H1 (cell line): ENCODE measurements at regions not wholly inside any gene's neighbourhood (a gene's known extent, or its start where the extent isn't known, plus 50 kb on each side); places are given as distances from the start of the nearest gene placed in this dataset.

Source experiments
- CTCF ChIA-PET: fragments of 300-600 bp; sonication (Branson Sonifier 250); formaldehyde crosslinking; loops from one replicate; lab custom pipeline; 2021; ENCODE audit not compliant: partially characterized antibody; lab: Charles Lee
- POLR2A ChIA-PET: fragments of 300-600 bp; sonication (Branson Sonifier 250); formaldehyde crosslinking; loops from one replicate; lab custom pipeline; 2021; ENCODE audit warnings: inconsistent platforms; ENCODE audit not compliant: partially characterized antibody; lab: Charles Lee
- DNase-seq, 2 experiments: peaks; one replicate each; pipeline versions ENCODE4 v3.0.0 to v3.0.0-alpha.2; 2010 to 2022; ENCODE audit warnings: low spot score in 2 of 2, low read depth in 1 of 2, mixed read lengths in 1 of 2
- FAIRE-seq: peaks from 2 replicates; lab custom pipeline; 2011; peaks lifted over from hg19 to GRCh38; lab: Jason Lieb, UNC
- H2AFZ ChIP-seq: 2 replicates; pipeline ENCODE4 v1.8.1; 2012; ENCODE audit warnings: low read length, inconsistent platforms
- H2AK5ac ChIP-seq: 2 replicates; pipeline ENCODE4 v1.6.1; 2013; ENCODE audit warnings: low read depth, low read length
- H2BK120ac ChIP-seq: replicated peaks from 2 replicates; pipeline ENCODE3; 2013; ENCODE audit warnings: low read depth, low read length, inconsistent platforms
- H2BK12ac ChIP-seq: 2 replicates; pipeline ENCODE4 v1.6.1; 2013; ENCODE audit warnings: low read depth, low read length
- H2BK15ac ChIP-seq: 2 replicates; pipeline ENCODE4 v1.6.1; 2013; ENCODE audit warnings: low read length
- H2BK20ac ChIP-seq: 2 replicates; pipeline ENCODE4 v1.6.1; 2013; ENCODE audit warnings: low read length
- H2BK5ac ChIP-seq: 2 replicates; pipeline ENCODE4 v1.6.1; 2013; ENCODE audit warnings: low read depth, low read length
- H3K14ac ChIP-seq: 2 replicates; pipeline ENCODE4 v1.6.1; 2013; ENCODE audit warnings: inconsistent platforms; ENCODE audit not compliant: insufficient read length
- H3K18ac ChIP-seq: 2 replicates; pipeline ENCODE4 v1.6.1; 2013; ENCODE audit warnings: low read length; ENCODE audit errors: extremely low read depth
- H3K23ac ChIP-seq: 2 replicates; pipeline ENCODE4 v1.6.1; 2013; ENCODE audit warnings: inconsistent platforms; ENCODE audit not compliant: insufficient read length
- H3K23me2 ChIP-seq: 2 replicates; pipeline ENCODE4 v1.6.1; 2013; ENCODE audit warnings: low read depth, low read length
- H3K27ac ChIP-seq: 2 replicates; pipeline ENCODE4 v1.6.1; 2011; ENCODE audit warnings: low read depth, low read length, inconsistent platforms
- H3K27me3 ChIP-seq, 4 experiments: replicated peaks in 1 of 4; 1 replicate in 1 of 4; 2 replicates in 3 of 4; pipeline versions ENCODE4 v1.6.1 to v1.8.1; 2011 to 2013; ENCODE audit warnings: low read length in 3 of 4, mild to moderate bottlenecking in 3 of 4, inconsistent platforms in 2 of 4, mixed read lengths in 2 of 4, moderate library complexity in 1 of 4; ENCODE audit not compliant: control insufficient read depth in 3 of 4, insufficient read depth in 3 of 4; ENCODE audit errors: extremely low read depth in 1 of 4
- H3K36me3 ChIP-seq, 4 experiments: 2 replicates each; pipeline versions ENCODE4 v1.6.1 to v1.8.1; 2011 to 2013; ENCODE audit warnings: mild to moderate bottlenecking in 4 of 4, low read length in 3 of 4, moderate library complexity in 2 of 4, control low read depth in 1 of 4, inconsistent platforms in 1 of 4; ENCODE audit not compliant: insufficient read depth in 4 of 4, control insufficient read depth in 2 of 4
- H3K4ac ChIP-seq: replicated peaks from 2 replicates; pipeline ENCODE3; 2013; ENCODE audit warnings: low read length, low read depth, mixed read lengths, inconsistent platforms; ENCODE audit not compliant: insufficient read length
- H3K4me1 ChIP-seq, 4 experiments: replicated peaks in 1 of 4; 1 replicate in 1 of 4; 2 replicates in 3 of 4; pipeline versions ENCODE4 v1.6.1 to v1.8.1; 2011 to 2013; ENCODE audit warnings: low read length in 3 of 4, inconsistent platforms in 2 of 4, mixed read lengths in 1 of 4; ENCODE audit not compliant: insufficient read depth in 4 of 4, control insufficient read depth in 3 of 4
- H3K4me2 ChIP-seq, 2 experiments: 2 replicates each; pipeline versions ENCODE4 v1.6.1 to v1.8.1; 2011 to 2013; ENCODE audit warnings: low read depth in 2 of 2, low read length in 2 of 2, control low read depth in 1 of 2, inconsistent platforms in 1 of 2, mild to moderate bottlenecking in 1 of 2; ENCODE audit not compliant: insufficient read depth in 1 of 2
- H3K4me3 ChIP-seq, 4 experiments: fragments of 200-600, 300-600 bp in 1 of 4; sonication (generic), shearing (Covaris generic), sonication (Bioruptor Twin) in 1 of 4; 2 replicates each; pipeline versions ENCODE4 v1.5.1 to v1.8.1; 2011 to 2016; ENCODE audit warnings: low read length in 4 of 4, low read depth in 3 of 4, control low read depth in 2 of 4, inconsistent platforms in 2 of 4, mild to moderate bottlenecking in 2 of 4, mixed read lengths in 1 of 4, moderate library complexity in 1 of 4; ENCODE audit not compliant: insufficient read depth in 2 of 4; ENCODE audit errors: extremely low read depth in 1 of 4
- H3K56ac ChIP-seq: replicated peaks from 2 replicates; pipeline ENCODE3; 2013; ENCODE audit warnings: low read depth, mild to moderate bottlenecking, mixed read lengths, low read length, inconsistent platforms; ENCODE audit not compliant: insufficient read length
- H3K79me1 ChIP-seq: 2 replicates; pipeline ENCODE4 v1.6.1; 2013; ENCODE audit warnings: low read depth, low read length, control low read depth
- H3K79me2 ChIP-seq, 2 experiments: 2 replicates each; pipeline versions ENCODE4 v1.6.1 to v1.8.1; 2012 to 2013; ENCODE audit warnings: low read length in 2 of 2, mild to moderate bottlenecking in 2 of 2, inconsistent platforms in 1 of 2; ENCODE audit not compliant: insufficient read depth in 2 of 2, control insufficient read depth in 1 of 2
- H3K9ac ChIP-seq, 4 experiments: replicated peaks in 1 of 4; 1 replicate in 1 of 4; 2 replicates in 3 of 4; pipeline versions ENCODE4 v1.6.1 to v1.8.1; 2011 to 2013; ENCODE audit warnings: low read depth in 3 of 4, low read length in 3 of 4, control low read depth in 2 of 4, mild to moderate bottlenecking in 2 of 4, moderate library complexity in 2 of 4, inconsistent platforms in 1 of 4; ENCODE audit errors: extremely low read depth in 1 of 4
- H3K9me3 ChIP-seq, 2 experiments: 2 replicates each; pipeline versions ENCODE4 v1.6.1 to v1.8.1; 2012 to 2013; ENCODE audit warnings: mild to moderate bottlenecking in 2 of 2, moderate library complexity in 2 of 2, control low read depth in 1 of 2, inconsistent platforms in 1 of 2, low read depth in 1 of 2, low read length in 1 of 2, mixed read lengths in 1 of 2; ENCODE audit not compliant: insufficient read depth in 2 of 2
- H4K20me1 ChIP-seq, 2 experiments: replicated peaks in 1 of 2; 2 replicates each; pipeline versions ENCODE3 to v1.8.1; 2011 to 2013; ENCODE audit warnings: inconsistent platforms in 2 of 2, low read length in 2 of 2, mild to moderate bottlenecking in 1 of 2; ENCODE audit not compliant: insufficient read depth in 2 of 2, control insufficient read depth in 1 of 2
- H4K5ac ChIP-seq: 2 replicates; pipeline ENCODE4 v1.6.1; 2013; ENCODE audit warnings: low read length, low read depth, mixed read lengths, inconsistent platforms; ENCODE audit not compliant: insufficient read length
- H4K8ac ChIP-seq: 2 replicates; pipeline ENCODE4 v1.8.0; 2013; ENCODE audit warnings: mild to moderate bottlenecking, moderate library complexity, low read length, inconsistent platforms; ENCODE audit not compliant: insufficient read depth; ENCODE audit errors: extremely low read depth
- H4K91ac ChIP-seq: replicated peaks from 2 replicates; pipeline ENCODE3; 2013; ENCODE audit warnings: low read length, mixed read lengths, inconsistent platforms; ENCODE audit not compliant: insufficient read length
- MAX ChIP-seq: IDR thresholded peaks from 2 replicates; pipeline ENCODE4 v1.6.1; 2012; ENCODE audit warnings: inconsistent platforms
- WGBS, 2 experiments: shearing (Covaris generic) in 1 of 2; methylation state at CpG; one replicate each; pipeline versions ENCODE4 v1.1.6 to v1.1.7; 2013 to 2015; ENCODE audit warnings: low lambda C conversion rate in 2 of 2, mixed read lengths in 2 of 2, inconsistent platforms in 1 of 2, low coverage in 1 of 2, missing lambda C conversion rate in 1 of 2; ENCODE audit not compliant: insufficient replicate concordance in 2 of 2, insufficient coverage in 1 of 2, insufficient read length in 1 of 2; ENCODE audit errors: extremely low coverage in 1 of 2, missing lambda C conversion rate in 1 of 2; 5-methylcytosine and 5-hydroxymethylcytosine counted together

DNA sequence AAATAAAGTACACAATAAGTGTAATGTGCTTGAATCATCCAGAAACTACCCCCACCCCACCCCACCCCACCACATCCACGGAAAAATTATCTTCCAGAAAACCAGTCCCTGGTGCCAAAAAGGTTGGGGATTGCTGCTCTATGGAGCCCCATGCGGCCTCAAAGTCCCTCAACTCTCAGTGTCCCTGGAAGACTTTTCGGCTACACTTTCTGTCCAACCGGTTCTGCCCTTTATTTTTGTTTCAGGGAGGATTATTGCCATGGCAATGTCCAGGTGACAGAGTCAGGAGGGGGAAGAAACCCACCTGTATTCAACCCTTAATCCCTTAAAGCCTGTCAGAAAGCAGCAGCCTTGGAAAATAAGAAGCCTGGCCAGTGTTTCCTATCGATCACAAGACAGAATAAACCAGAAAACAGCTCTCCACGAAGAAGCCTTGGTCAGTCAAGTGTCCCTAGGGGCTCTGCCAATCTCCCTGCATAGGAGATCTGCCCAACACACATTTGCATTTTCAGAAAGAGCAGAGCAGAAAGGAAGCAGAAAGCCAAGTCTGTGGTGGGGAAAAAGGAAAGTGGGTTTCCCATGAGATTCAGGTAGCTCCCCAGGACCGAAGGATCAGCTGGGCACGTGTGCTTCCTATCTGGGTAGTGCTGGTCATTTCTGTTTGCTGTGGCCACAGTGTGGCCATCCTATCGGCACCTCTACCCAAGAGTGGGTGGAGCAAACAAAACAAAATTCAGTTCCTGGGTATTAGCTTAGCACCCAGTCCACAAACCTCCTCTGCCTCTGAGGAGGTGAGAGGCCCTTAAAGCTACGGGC lies 342.7 kb downstream of the SOX9 start:
- FAIRE-seq (no peak), DNase-seq (no peak)
- Histone ChIP-seq H3K79me2 (no peaks in the 10 kb centered on the region), H3K4me1 (peaks cover 0 to 18% (median 6%) of the 10 kb centered on the region in 4 experiments; a peak in 5 of 7 replicates), H3K56ac (no peak overlapping the region), H3K79me1 (no peaks in the 10 kb centered on the region), H3K23me2 (no peaks in the 10 kb centered on the region), H4K5ac (no peak overlapping the region), H2BK20ac (no peak overlapping the region), H3K27me3 (no peaks in the 10 kb centered on the region), H2BK12ac (no peak overlapping the region), H2AK5ac (no peak overlapping the region), H2AFZ (no peak overlapping the region), H3K23ac (no peak overlapping the region), H3K9ac (no peak overlapping the region), H4K91ac (no peak overlapping the region), H2BK15ac (0 out of 2 replicates have a peak overlapping the region, but pooled peaks have one; percentile 33), H3K9me3 (peaks cover 6 to 7% of the 10 kb centered on the region in 2 experiments; a peak in 1 of 4 replicates), H3K4me3 (no peak overlapping the region), H4K8ac (no peak overlapping the region), H3K27ac (no peak overlapping the region), H3K4ac (no peak overlapping the region), H3K18ac (no peak overlapping the region), H3K14ac (no peak overlapping the region), H2BK5ac (no peak overlapping the region), H2BK120ac (no peak overlapping the region), H4K20me1 (no peaks in the 10 kb centered on the region), H3K4me2 (no peak overlapping the region), H3K36me3 (no peaks in the 10 kb centered on the region)
- WGBS, 2 experiments, result 93% methylated on average over 10 of the region's 10 CpGs; no CpG with 5 or more reads in 1 of the 2 experiments
- POLR2A ChIA-PET, result interaction anchor here (1.2 kb wide), 1 partner anchor 12 kb away, joined by 3 read pairs; no protein-coding TSS in a partner anchor
- no peak for TF ChIP-seq MAX
- CTCF ChIA-PET, result interaction anchor here (0.6 to 1.1 kb wide), 2 partner anchors 8 to 76 kb away, joined by 3 to 8 read pairs; no protein-coding TSS in a partner anchor
